H1 (cell line): ENCODE measurements at regions not wholly inside any gene's neighbourhood (a gene's known extent, or its start where the extent isn't known, plus 50 kb on each side); places are given as distances from the start of the nearest gene placed in this dataset.

Source experiments
- CTCF ChIA-PET: fragments of 300-600 bp; sonication (Branson Sonifier 250); formaldehyde crosslinking; loops from one replicate; lab custom pipeline; 2021; ENCODE audit not compliant: partially characterized antibody; lab: Charles Lee
- POLR2A ChIA-PET: fragments of 300-600 bp; sonication (Branson Sonifier 250); formaldehyde crosslinking; loops from one replicate; lab custom pipeline; 2021; ENCODE audit warnings: inconsistent platforms; ENCODE audit not compliant: partially characterized antibody; lab: Charles Lee
- DNase-seq, 2 experiments: peaks; one replicate each; pipeline versions ENCODE4 v3.0.0 to v3.0.0-alpha.2; 2010 to 2022; ENCODE audit warnings: low spot score in 2 of 2, low read depth in 1 of 2, mixed read lengths in 1 of 2
- FAIRE-seq: peaks from 2 replicates; lab custom pipeline; 2011; peaks lifted over from hg19 to GRCh38; lab: Jason Lieb, UNC
- H2AFZ ChIP-seq: 2 replicates; pipeline ENCODE4 v1.8.1; 2012; ENCODE audit warnings: low read length, inconsistent platforms
- H2AK5ac ChIP-seq: 2 replicates; pipeline ENCODE4 v1.6.1; 2013; ENCODE audit warnings: low read depth, low read length
- H2BK120ac ChIP-seq: replicated peaks from 2 replicates; pipeline ENCODE3; 2013; ENCODE audit warnings: low read depth, low read length, inconsistent platforms
- H2BK12ac ChIP-seq: 2 replicates; pipeline ENCODE4 v1.6.1; 2013; ENCODE audit warnings: low read depth, low read length
- H2BK15ac ChIP-seq: 2 replicates; pipeline ENCODE4 v1.6.1; 2013; ENCODE audit warnings: low read length
- H2BK20ac ChIP-seq: 2 replicates; pipeline ENCODE4 v1.6.1; 2013; ENCODE audit warnings: low read length
- H2BK5ac ChIP-seq: 2 replicates; pipeline ENCODE4 v1.6.1; 2013; ENCODE audit warnings: low read depth, low read length
- H3K14ac ChIP-seq: 2 replicates; pipeline ENCODE4 v1.6.1; 2013; ENCODE audit warnings: inconsistent platforms; ENCODE audit not compliant: insufficient read length
- H3K18ac ChIP-seq: 2 replicates; pipeline ENCODE4 v1.6.1; 2013; ENCODE audit warnings: low read length; ENCODE audit errors: extremely low read depth
- H3K23ac ChIP-seq: 2 replicates; pipeline ENCODE4 v1.6.1; 2013; ENCODE audit warnings: inconsistent platforms; ENCODE audit not compliant: insufficient read length
- H3K23me2 ChIP-seq: 2 replicates; pipeline ENCODE4 v1.6.1; 2013; ENCODE audit warnings: low read depth, low read length
- H3K27ac ChIP-seq: 2 replicates; pipeline ENCODE4 v1.6.1; 2011; ENCODE audit warnings: low read depth, low read length, inconsistent platforms
- H3K27me3 ChIP-seq, 4 experiments: replicated peaks in 1 of 4; 1 replicate in 1 of 4; 2 replicates in 3 of 4; pipeline versions ENCODE4 v1.6.1 to v1.8.1; 2011 to 2013; ENCODE audit warnings: low read length in 3 of 4, mild to moderate bottlenecking in 3 of 4, inconsistent platforms in 2 of 4, mixed read lengths in 2 of 4, moderate library complexity in 1 of 4; ENCODE audit not compliant: control insufficient read depth in 3 of 4, insufficient read depth in 3 of 4; ENCODE audit errors: extremely low read depth in 1 of 4
- H3K36me3 ChIP-seq, 4 experiments: 2 replicates each; pipeline versions ENCODE4 v1.6.1 to v1.8.1; 2011 to 2013; ENCODE audit warnings: mild to moderate bottlenecking in 4 of 4, low read length in 3 of 4, moderate library complexity in 2 of 4, control low read depth in 1 of 4, inconsistent platforms in 1 of 4; ENCODE audit not compliant: insufficient read depth in 4 of 4, control insufficient read depth in 2 of 4
- H3K4ac ChIP-seq: replicated peaks from 2 replicates; pipeline ENCODE3; 2013; ENCODE audit warnings: low read length, low read depth, mixed read lengths, inconsistent platforms; ENCODE audit not compliant: insufficient read length
- H3K4me1 ChIP-seq, 4 experiments: replicated peaks in 1 of 4; 1 replicate in 1 of 4; 2 replicates in 3 of 4; pipeline versions ENCODE4 v1.6.1 to v1.8.1; 2011 to 2013; ENCODE audit warnings: low read length in 3 of 4, inconsistent platforms in 2 of 4, mixed read lengths in 1 of 4; ENCODE audit not compliant: insufficient read depth in 4 of 4, control insufficient read depth in 3 of 4
- H3K4me2 ChIP-seq, 2 experiments: 2 replicates each; pipeline versions ENCODE4 v1.6.1 to v1.8.1; 2011 to 2013; ENCODE audit warnings: low read depth in 2 of 2, low read length in 2 of 2, control low read depth in 1 of 2, inconsistent platforms in 1 of 2, mild to moderate bottlenecking in 1 of 2; ENCODE audit not compliant: insufficient read depth in 1 of 2
- H3K4me3 ChIP-seq, 4 experiments: fragments of 200-600, 300-600 bp in 1 of 4; sonication (generic), shearing (Covaris generic), sonication (Bioruptor Twin) in 1 of 4; 2 replicates each; pipeline versions ENCODE4 v1.5.1 to v1.8.1; 2011 to 2016; ENCODE audit warnings: low read length in 4 of 4, low read depth in 3 of 4, control low read depth in 2 of 4, inconsistent platforms in 2 of 4, mild to moderate bottlenecking in 2 of 4, mixed read lengths in 1 of 4, moderate library complexity in 1 of 4; ENCODE audit not compliant: insufficient read depth in 2 of 4; ENCODE audit errors: extremely low read depth in 1 of 4
- H3K56ac ChIP-seq: replicated peaks from 2 replicates; pipeline ENCODE3; 2013; ENCODE audit warnings: low read depth, mild to moderate bottlenecking, mixed read lengths, low read length, inconsistent platforms; ENCODE audit not compliant: insufficient read length
- H3K79me1 ChIP-seq: 2 replicates; pipeline ENCODE4 v1.6.1; 2013; ENCODE audit warnings: low read depth, low read length, control low read depth
- H3K79me2 ChIP-seq, 2 experiments: 2 replicates each; pipeline versions ENCODE4 v1.6.1 to v1.8.1; 2012 to 2013; ENCODE audit warnings: low read length in 2 of 2, mild to moderate bottlenecking in 2 of 2, inconsistent platforms in 1 of 2; ENCODE audit not compliant: insufficient read depth in 2 of 2, control insufficient read depth in 1 of 2
- H3K9ac ChIP-seq, 4 experiments: replicated peaks in 1 of 4; 1 replicate in 1 of 4; 2 replicates in 3 of 4; pipeline versions ENCODE4 v1.6.1 to v1.8.1; 2011 to 2013; ENCODE audit warnings: low read depth in 3 of 4, low read length in 3 of 4, control low read depth in 2 of 4, mild to moderate bottlenecking in 2 of 4, moderate library complexity in 2 of 4, inconsistent platforms in 1 of 4; ENCODE audit errors: extremely low read depth in 1 of 4
- H3K9me3 ChIP-seq, 2 experiments: 2 replicates each; pipeline versions ENCODE4 v1.6.1 to v1.8.1; 2012 to 2013; ENCODE audit warnings: mild to moderate bottlenecking in 2 of 2, moderate library complexity in 2 of 2, control low read depth in 1 of 2, inconsistent platforms in 1 of 2, low read depth in 1 of 2, low read length in 1 of 2, mixed read lengths in 1 of 2; ENCODE audit not compliant: insufficient read depth in 2 of 2
- H4K20me1 ChIP-seq, 2 experiments: replicated peaks in 1 of 2; 2 replicates each; pipeline versions ENCODE3 to v1.8.1; 2011 to 2013; ENCODE audit warnings: inconsistent platforms in 2 of 2, low read length in 2 of 2, mild to moderate bottlenecking in 1 of 2; ENCODE audit not compliant: insufficient read depth in 2 of 2, control insufficient read depth in 1 of 2
- H4K5ac ChIP-seq: 2 replicates; pipeline ENCODE4 v1.6.1; 2013; ENCODE audit warnings: low read length, low read depth, mixed read lengths, inconsistent platforms; ENCODE audit not compliant: insufficient read length
- H4K8ac ChIP-seq: 2 replicates; pipeline ENCODE4 v1.8.0; 2013; ENCODE audit warnings: mild to moderate bottlenecking, moderate library complexity, low read length, inconsistent platforms; ENCODE audit not compliant: insufficient read depth; ENCODE audit errors: extremely low read depth
- H4K91ac ChIP-seq: replicated peaks from 2 replicates; pipeline ENCODE3; 2013; ENCODE audit warnings: low read length, mixed read lengths, inconsistent platforms; ENCODE audit not compliant: insufficient read length
- ATF3 ChIP-seq: IDR thresholded peaks from 2 replicates; pipeline ENCODE4 v1.6.1; 2011; ENCODE audit warnings: low read depth, mild to moderate bottlenecking, low read length; ENCODE audit not compliant: insufficient read depth
- CHD2 ChIP-seq: IDR thresholded peaks from 2 replicates; pipeline ENCODE4 v1.6.1; 2012; ENCODE audit warnings: low read length, improper control_type of control experiment
- E2F6 ChIP-seq: IDR thresholded peaks from 2 replicates; pipeline ENCODE4 v1.6.1; 2012; ENCODE audit warnings: inconsistent platforms
- HDAC6 ChIP-seq: IDR thresholded peaks from one replicate; pipeline ENCODE4 v1.7.1; 2012; ENCODE audit warnings: low read depth, mild to moderate bottlenecking, inconsistent platforms, low read length, moderate library complexity
- MAX ChIP-seq: IDR thresholded peaks from 2 replicates; pipeline ENCODE4 v1.6.1; 2012; ENCODE audit warnings: inconsistent platforms
- RAD21 ChIP-seq, 2 experiments: IDR thresholded peaks in 1 of 2; conservative IDR thresholded peaks in 1 of 2; 2 replicates each; pipeline ENCODE4 v1.6.1; 2011; ENCODE audit warnings: low read depth in 2 of 2, low read length in 2 of 2, improper control_type of control experiment in 1 of 2, inconsistent platforms in 1 of 2, mild to moderate bottlenecking in 1 of 2, moderate library complexity in 1 of 2
- TCF12 ChIP-seq: IDR thresholded peaks from 2 replicates; pipeline ENCODE4 v1.6.1; 2011; ENCODE audit warnings: low read depth, mild to moderate bottlenecking, low read length
- WGBS, 2 experiments: shearing (Covaris generic) in 1 of 2; methylation state at CpG; one replicate each; pipeline versions ENCODE4 v1.1.6 to v1.1.7; 2013 to 2015; ENCODE audit warnings: low lambda C conversion rate in 2 of 2, mixed read lengths in 2 of 2, inconsistent platforms in 1 of 2, low coverage in 1 of 2, missing lambda C conversion rate in 1 of 2; ENCODE audit not compliant: insufficient replicate concordance in 2 of 2, insufficient coverage in 1 of 2, insufficient read length in 1 of 2; ENCODE audit errors: extremely low coverage in 1 of 2, missing lambda C conversion rate in 1 of 2; 5-methylcytosine and 5-hydroxymethylcytosine counted together

GRCh38 chr13:32829676-32830335 is 186.4 kb upstream of the KL start:
- Histone ChIP-seq H4K91ac (no peak overlapping the region), H2BK15ac (peak overlapping the region; percentile 61; the same call in 1 of the 2 replicates), H2AK5ac (no peak overlapping the region), H2BK120ac (no peak overlapping the region), H3K14ac (no peak overlapping the region), H3K18ac (no peak overlapping the region; the same call in 1 of the 2 replicates), H4K20me1 (no peaks in the 10 kb centered on the region), H2BK5ac (0 out of 2 replicates have a peak overlapping the region, but pooled peaks have one; percentile 37), H3K9me3 (0 out of 4 replicates have a peak, but pooled peaks cover 0 to under 1% of the 10 kb centered on the region in 2 experiments), H3K79me2 (no peaks in the 10 kb centered on the region), H3K4me2 (no peak overlapping the region), H3K4me1 (peaks cover 0 to 8% (median 5%) of the 10 kb centered on the region in 4 experiments; a peak in 4 of 7 replicates), H3K4ac (no peak overlapping the region), H3K56ac (no peak overlapping the region), H2AFZ (peak overlapping the region; percentile 56; the same call in 1 of the 2 replicates), H3K23me2 (no peaks in the 10 kb centered on the region), H3K36me3 (no peaks in the 10 kb centered on the region), H3K27me3 (peaks cover 0 to 2% (median 0%) of the 10 kb centered on the region in 4 experiments; a peak in 1 of 7 replicates), H4K5ac (no peak overlapping the region), H3K27ac (no peak overlapping the region), H3K4me3 (no peak overlapping the region), H2BK20ac (no peak overlapping the region), H2BK12ac (no peak overlapping the region), H4K8ac (peak overlapping the region; percentile 76; the same call in 1 of the 2 replicates), H3K23ac (no peak overlapping the region), H3K79me1 (no peaks in the 10 kb centered on the region), H3K9ac (no peak overlapping the region)
- POLR2A ChIA-PET = no interaction called here
- WGBS, 2 experiments = 83% methylated on average over 8 of the region's 8 CpGs; no CpG with 5 or more reads in 1 of the 2 experiments
- CTCF ChIA-PET = interaction anchor here (0.6 to 1.2 kb wide), 2 partner anchors 37 to 180 kb away, joined by 3 to 4 read pairs; no protein-coding TSS in a partner anchor
- no peak for FAIRE-seq
- peak in 1 of 2 experiments; percentile 19 for DNase-seq
- no peak for TF ChIP-seq ATF3
- TF ChIP-seq TCF12 = no peak
- TF ChIP-seq E2F6 = no peak
- TF ChIP-seq CHD2 = no peak
- TF ChIP-seq RAD21 (IDR thresholded peaks at IDR 0.05 in 1 of 2, conservative IDR thresholded peaks at IDR 0.05 in 1 of 2; ENCODE audit: low read depth in 2 of 2, low read length in 2 of 2) = no peak
- no peak for TF ChIP-seq HDAC6
- TF ChIP-seq MAX = 0 out of 2 replicates have a peak, but pooled peaks have one; percentile 38
